Stimulated activated CD4-positive, alpha-beta T cell treated with anti-CD3 and anti-CD28 coated beads, Interleukin-2, amount 100 ng/mL, for 48 hours (primary cell): ENCODE measurements at regions not wholly inside any gene's neighbourhood (a gene's known extent, or its start where the extent isn't known, plus 50 kb on each side); places are given as distances from the start of the nearest gene placed in this dataset.

ENCODE experiments used
- DNase-seq, 2 donors: peaks; one replicate each; pipeline ENCODE4 v3.0.0-alpha.2; 2020

DNA sequence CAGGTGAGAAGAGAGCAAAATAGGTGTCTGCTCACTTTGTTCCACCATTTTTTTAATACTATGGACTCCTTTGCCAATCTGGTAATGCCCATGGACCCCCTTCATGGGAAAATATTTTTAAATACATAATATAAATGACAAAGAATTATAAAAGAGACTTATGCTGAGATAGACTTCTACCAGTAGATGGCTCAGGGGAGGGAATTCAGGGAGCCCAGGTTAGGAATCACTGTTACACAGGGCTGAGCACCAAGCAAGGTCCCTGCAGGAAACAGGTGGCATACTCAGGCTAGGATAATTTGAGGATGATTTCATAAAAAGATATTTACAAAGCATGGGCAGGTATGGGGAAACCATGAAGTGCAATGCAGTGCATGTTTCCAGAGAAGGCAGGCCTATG, 525.9 kb downstream of the FGF9 start:
- DNase-seq = no peak

DNA sequence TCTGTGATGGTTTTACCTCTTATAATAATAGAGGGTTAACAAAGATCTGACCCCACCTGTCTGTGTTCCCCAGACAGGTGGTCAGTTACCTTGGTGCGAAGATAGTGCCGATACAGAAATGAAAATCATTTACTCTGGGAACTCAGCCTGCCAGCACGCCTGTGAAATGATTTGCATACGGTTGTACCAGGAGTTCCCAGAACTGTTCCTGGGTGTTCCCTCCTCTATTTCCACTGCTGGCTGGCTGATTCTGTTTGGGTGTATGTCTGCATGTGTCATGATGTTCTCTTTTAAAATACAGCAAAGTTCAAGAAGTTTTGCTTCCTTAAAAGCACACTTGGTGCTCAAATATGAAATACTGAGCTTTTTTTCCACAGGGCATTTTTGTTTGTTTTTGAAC, 527.1 kb downstream of the FGF9 start:
- no peak for DNase-seq

DNA sequence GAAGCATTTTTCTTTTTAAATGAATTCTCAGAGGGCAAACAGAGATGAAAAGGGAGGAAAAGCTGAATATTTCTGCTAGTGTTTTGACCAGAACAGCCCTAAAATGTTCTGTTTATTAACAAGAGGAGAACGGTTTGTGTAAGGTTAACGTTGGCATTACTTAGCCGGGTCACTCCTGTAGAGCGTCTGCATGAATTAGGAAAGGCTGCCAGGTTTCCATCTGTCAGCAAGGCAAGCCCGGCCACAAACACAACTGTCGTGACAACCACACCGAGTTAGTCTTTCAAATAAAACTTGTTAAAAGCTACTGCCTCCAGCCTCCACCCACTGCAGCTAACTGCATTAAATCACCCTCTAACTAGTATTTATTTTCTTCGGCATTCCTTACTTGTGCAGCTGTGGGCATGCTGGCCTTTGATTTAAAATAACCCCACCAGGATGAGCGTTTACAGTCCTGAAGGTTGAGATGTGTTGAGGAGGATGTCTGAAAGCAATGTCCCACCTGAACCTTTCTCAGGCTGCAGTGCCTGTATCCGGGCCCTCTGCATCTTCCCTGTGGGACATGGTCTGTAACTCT, 527.9 kb downstream of the FGF9 start:
- no peak for DNase-seq

DNA sequence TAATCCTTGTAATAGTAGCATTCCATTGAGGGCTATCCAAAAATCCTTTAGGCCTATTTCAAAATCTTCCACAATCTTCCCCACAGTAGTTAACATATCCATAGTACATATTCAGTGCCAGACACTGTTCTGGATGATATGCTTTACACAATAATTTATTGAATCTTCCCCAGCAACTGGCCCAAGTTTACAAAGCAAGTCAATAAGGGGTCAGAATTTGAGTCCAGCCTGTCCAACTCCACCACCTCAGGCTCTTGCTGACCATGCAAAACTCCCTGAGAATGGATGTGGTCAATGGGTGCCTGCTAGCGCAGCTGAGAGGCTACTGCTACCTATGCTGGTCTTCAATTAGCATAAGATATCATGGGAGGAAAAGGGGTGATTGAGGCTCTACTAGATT, 529.6 kb downstream of the FGF9 start:
- DNase-seq = no peak

DNA sequence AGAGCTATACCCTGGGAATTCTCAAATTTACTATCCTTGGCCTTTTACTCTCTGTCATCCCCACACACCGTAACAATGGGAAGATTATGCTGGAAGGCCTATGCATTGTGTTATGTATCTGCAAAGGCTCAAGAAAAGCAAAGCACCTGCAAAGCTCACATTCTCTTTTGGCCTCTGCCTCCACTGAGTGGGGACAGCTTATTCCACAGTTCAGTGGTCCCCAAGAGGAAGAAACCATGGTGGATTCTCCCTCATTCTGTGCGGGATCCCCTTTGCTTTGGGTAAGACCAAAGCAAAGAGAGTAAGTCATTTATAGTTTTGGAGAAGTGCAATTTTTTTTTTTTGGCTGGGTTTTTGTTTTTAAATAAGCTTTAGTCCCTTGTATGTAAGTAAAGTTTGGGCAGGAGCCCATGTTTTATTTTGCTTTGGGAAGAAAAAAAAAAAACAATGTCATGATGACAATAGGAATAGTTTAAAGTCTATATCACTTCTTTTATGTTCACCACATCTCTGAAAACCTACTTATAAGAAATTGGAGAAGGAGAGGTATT, 530.6 kb downstream of the FGF9 start:
- DNase-seq = no peak

DNA sequence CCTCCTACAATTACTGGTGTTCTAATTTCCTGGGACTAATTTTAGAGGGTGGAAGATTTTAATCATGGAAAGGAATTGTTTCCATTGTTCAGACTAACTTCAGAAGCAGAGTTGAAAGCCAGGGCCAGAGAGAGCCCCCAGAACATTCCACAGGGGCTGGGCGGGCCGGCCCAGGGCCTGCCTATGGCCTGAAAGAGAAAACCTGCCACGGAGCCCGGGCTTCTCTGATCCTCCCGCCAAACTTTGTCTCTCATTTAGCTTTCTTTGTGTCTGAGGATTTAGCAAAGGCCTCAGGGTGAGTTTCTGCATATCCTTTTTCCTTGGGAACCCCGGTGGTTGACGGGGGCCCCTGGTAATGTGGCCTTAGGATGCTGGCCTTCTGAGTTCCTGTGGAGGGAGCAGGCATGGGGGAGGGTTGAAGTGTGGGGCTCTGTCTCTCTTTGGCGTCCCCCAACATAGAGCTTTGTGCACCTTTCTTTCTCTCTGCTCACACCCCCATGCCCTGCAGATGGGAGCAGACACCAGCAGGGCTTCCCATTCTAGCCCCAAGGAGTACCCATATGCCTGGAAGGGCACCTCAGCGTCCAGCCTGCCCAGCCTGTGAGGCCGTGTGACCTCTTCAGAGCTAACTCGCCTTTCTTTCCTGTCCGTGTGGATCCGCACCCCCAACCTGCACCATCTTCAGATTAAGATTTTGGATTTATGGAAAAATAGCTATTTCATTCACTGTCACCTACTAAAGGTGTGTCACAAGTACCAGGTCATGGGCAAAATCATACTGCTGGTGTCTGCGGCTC, 539.5 kb downstream of the FGF9 start:
- no peak for DNase-seq

DNA sequence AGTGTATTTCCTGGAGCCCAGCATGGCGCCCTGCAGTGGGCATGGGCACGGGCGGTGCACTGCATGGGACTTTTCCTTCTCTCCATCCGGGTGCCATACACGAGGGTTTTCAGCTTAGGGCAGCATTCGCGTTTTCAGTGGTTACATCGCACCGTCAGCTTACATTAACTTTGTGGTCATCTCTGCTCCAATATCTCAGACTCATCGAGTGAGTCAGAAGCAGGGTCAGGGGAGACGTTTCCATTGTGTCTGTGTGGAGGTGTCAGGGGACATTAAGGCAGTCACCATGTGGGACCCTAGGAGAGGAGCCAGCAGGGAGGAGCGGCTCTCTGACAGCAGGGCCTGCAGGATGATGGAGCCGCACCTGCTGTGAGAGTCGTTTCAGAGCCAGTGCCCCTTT, 541.0 kb downstream of the FGF9 start:
- DNase-seq = no peak

DNA sequence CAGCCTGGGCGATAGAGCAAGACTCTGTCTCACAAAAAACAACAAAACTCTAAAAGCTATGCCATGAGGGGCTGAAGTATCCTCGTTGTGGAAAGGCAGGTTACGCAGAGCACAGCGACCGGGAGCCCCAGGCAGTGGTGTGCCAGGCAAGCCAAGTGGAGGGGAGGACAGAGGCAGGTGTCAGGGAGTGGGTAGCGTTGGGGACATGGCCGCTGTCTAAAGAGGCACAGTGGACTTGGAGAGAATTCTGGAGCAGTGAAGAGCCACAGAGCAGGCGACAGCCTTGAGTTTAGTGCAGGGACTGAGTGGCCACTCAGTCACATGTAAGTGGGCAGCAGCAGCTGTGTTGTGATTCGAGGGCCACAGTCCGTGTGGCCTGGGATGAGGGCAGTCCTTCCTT, 541.7 kb downstream of the FGF9 start:
- no peak for DNase-seq

DNA sequence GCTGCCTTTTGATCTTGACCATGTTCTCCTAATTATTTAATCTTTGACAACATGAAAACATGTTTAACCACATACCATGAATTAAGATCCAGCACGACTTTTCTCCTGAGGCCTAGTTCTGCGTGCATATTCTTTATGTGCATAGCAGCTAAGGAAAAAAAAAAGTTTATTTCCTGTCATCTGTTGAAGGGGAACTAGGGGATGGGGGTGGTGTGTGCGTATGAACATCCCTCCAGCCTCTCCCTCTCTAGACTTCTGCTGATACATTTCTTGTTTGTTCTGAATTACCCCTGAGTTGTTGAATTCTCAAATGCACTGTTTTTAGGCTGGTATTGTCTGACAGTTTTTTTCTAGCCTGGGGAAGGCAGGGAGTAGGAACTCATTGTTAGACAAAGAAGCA, 543.3 kb downstream of the FGF9 start:
- no peak for DNase-seq

DNA sequence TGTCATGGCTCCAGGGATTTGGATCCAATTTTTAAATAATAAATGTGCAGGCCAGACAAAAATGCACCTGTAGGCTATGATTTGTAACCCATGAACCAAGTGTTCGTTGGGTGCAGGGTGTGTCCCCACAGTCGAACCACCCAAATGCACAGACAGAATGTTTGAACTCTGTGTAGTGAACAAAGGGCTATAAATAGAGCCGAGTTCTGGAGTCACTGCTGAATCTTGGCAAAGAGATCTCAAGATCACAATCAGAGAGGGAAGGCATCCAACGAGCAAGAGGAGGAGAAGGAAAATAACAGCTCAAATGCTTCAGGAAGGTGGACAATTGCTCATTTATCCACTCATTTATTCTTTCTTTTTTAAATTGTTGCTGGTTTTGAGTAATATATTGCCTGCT, 547.9 kb downstream of the FGF9 start:
- DNase-seq = no peak

DNA sequence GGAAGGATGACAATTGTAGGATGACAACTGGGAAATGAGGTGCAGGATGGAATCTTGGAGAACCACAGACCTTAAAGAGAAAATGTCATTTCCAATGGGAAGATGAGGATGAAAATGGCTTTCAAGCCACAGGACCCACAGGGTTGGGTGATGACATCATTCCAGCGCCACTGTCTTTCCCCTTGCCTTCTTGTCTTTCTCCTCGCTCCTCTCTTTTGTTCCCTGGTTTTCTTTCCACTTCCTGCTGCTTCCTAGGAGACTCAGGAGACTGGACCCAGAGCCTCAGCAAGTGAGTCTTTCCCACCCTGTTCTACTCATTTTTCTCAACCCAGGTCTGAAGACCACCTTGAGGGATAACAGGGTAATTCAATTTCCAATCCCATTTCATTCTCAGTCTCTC, 548.8 kb downstream of the FGF9 start:
- DNase-seq = no peak

DNA sequence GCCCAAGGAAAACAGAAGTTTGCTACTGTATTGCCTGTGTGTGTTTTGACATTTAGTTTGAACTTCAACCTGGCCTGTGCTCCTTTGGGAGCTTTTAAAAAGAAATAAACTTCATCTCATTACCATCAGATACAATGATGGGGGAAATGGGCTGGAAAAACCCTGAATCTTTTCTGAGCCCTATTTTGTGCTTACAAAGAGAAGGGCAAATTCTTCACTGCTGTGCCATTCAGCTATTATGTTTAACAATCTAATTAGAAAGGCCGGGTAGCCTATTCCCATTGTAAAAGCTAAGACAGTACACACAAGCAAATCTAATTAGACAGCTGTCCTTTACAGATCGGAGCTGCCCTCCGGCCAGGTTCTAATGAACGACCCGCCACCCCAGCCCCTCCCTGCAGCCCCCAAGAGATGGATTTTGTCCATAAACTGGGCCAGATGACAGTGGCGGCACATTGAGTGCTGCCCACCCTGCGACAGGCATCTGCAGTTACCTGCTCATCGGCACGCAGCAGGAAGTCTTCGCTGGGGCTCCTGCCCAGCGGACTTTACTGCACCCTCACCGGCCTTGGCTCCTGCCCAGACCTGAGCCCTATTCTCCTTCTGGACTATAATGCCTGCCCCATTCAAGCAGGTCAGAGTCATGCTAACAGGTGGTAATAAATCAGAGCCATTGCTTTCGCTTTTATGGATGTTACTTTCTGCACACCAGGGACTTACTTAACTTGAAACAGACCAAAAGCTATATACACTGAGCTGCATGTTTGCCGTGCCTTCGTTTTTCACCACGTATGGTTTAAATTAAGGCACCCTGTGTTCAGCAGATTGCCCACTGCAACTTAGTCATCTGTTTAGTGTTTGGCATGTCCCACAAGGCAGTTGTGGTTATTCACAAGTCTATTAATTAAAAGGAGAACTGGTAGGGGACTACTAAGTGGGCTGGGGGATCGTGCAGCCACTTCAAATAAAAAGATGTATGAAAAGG, 549.6 kb downstream of the FGF9 start:
- DNase-seq = no peak

DNA sequence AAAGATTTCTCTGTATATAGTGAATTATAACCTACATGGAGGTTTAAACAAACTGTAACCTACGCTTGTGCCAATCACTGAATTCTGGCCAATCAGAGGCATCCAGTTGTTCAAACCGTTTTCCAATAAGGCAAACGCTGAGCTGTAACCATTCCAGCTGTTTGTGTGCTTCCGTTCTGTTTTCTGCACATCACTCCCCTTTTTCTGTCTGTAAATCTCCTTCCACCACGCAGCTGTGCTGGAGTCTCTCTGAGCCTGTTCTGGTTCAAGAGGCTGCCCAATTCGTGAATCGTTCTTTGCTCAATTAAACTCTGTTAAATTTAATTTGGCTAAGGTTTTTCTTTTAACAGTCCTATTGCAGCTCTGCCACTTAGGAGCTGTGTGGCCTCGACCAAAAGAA, 552.5 kb downstream of the FGF9 start:
- no peak for DNase-seq

DNA sequence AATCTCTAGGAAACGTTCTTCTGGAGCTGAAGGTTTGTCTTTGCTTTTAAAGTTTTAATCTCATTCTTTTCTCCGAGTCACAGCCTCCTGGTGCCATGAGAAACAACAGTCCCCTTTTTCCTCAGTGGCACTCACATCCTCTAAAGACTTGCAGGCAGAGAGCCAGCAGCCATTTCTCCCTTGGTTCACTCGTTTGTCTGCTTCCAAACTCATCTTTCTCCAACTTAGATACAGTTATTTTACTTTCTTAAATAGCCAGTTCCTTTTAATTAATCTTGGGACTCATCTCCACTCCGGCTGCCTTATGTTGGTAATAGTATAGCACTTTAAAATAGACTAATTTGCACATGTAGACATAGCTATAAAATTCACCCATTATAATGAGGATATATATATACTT, 555.2 kb downstream of the FGF9 start:
- DNase-seq = no peak

DNA sequence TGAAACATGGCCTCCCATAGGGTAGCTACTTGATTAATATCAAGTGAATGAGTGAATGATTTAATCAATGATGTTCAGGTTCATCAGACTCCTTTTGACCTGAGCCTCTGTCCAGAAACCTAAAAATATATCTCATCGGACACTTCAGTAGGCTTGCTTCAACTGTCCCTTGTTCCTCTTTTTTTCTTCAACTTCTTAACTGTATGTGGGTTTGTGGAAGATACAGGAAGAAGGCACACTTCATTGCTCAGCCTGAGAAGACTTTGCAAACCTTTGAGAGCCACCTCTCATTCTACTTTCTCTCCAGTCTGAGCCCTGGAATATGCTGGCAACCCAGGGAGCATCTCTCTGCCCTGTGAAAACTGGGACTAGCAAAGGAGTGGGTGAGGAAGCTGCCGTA, 557.0 kb downstream of the FGF9 start:
- no peak for DNase-seq

DNA sequence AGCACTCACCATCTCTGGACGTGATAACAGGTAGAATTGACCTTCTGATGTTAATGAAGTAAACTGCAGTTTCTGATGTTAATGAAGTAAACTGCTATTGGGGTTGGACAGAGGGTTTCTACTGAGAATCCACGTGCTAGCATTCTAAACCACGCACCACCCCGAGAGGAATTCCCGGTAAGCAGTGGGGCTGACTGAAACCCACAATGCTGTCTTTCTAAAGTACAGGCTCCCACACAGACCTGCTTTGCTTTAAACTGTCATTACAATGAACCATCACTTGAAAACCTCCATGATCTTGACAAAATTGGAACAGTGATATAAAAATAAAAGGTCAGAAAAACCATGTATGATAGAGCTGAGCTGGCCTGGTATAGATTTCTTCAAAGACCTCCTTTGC, 559.0 kb downstream of the FGF9 start:
- no peak for DNase-seq

DNA sequence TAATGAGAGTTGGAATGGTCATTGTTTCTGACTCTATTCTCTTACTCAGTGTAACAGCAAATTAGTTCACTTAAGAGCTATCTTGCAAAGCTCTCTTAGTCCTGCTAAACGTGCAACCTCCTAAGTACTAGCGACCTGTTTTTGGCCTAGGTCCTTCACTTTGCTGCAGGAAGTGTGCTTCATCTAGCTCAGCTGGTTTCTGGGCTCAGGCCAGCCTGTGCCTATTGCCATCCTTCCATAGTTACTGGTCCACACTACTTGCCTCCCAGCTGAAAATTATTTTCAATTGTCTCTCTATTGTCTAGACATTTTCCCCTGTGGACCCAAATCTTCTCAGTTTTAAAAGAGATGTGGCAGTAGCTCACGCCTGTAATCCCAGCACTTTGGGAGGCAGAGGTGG, 561.3 kb downstream of the FGF9 start:
- no peak for DNase-seq

DNA sequence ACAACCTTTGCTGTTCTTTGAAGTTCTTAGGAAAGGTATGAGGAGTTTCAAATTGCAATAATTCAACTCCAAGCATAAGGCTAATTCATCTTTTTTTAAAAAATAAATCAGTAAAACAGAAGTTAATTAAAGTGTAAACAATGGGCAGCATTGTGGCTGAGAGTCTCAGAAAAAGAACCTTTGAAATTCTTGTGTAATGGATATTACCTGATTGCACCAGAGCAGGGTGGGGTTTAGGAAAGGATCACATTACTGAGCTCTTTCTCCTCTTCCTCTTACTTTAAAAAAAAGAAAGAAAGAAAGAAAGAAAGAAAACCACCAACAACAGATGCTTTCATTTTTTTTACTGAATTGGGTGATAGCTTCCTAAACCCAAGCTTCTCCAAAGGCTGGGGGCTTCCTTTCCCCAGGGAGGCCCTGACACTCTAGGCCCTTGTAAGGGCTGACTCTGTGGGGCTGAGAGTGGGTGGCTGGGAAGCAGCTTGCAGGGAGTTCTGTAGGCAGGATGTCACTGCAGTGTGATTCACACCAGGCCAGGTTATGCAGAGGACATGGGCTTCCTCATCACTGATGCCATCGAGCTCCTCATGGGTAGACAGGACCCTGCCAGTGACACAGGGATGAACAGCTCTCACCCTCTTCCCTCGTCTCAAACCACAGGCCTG, 564.5 kb downstream of the FGF9 start:
- no peak for DNase-seq

DNA sequence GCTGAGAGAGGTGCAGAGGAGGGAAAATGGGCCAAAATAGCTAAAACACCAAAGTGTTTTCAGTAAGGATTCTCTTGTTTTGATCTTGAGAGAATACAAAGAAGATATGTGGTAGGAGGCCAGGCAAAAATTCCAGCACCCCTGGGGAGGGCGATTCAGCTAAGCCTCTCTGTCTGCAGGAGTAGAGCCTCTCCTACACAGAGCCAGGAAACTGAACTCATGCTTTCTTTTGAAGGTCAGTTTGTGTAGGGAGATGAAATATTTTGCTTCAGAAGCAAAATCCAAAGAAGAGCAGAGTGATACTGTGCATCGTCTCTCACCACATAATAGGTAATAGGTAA, 565.0 kb downstream of the FGF9 start:
- no peak for DNase-seq

DNA sequence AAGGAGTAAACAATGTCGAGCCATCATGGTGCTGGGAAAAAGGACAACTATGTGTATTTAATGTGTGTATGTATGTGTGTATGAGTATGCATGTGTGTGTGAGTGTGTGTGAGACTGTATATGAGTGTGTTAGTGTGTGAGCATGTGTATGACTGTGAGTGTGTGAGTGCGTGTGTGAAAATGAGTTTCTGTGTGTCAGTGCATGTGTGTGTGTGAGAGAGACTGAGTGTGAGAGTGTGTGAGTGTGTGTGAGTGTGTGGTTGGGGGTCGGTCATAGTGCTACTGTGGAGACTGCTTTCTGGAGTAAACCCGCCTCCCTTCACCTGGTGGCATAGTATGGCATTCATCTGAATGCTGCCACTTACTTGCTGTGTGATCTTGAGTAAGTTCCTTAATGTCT, 567.4 kb downstream of the FGF9 start:
- DNase-seq = no peak

DNA sequence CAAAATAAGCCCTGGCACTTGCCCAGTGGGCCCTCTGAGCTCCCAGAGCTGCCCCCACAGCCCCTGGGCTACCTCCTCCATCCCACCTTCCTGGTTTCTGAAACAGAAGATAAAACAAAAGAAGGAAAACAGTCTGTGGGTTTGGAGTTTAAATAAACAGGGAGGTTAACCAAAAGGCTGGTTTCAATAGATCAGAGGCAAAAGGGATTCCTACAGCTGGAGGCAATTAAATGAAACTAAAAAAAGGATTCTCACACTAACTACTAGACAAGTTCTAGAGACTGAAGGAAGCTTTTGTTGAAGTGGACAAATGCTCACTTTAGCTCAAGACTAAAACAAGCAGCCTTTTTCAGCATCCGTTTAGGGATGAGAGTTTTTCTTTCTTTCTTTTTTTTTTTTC, 569.8 kb downstream of the FGF9 start:
- DNase-seq = no peak

DNA sequence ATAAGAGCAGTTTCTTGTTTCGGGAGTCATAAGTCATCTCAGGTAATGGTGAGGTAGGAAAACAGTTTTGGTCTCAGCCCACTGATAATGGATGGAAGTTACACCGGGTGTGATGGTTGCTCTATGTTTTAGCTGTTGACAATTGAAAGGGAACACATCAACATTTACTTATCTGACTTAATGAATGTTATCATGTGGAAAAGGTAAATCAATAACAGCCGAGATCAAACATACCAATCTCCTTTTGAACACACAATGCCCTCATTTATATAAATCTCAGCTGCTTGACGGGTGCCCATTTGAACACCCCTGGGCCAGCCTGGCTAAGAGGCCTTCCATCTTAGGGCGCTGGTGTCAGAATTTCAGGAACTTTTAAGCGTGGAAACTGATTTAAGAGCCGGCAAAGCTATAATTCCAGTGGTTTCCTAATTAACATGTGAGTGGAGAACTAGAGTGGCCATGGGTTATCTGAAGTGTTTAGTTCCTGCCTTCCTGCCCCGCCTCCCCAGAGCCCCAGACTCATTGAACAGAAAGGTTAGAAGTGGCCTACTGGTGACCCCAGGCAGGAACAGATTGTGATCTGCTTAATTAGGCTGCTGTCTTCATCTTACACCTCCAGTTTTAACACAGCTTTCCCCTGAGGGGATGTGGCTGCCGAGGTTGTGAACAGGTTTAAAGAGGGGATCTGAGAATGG, 572.7 kb downstream of the FGF9 start:
- no peak for DNase-seq
